ENCODE measurements at regions not wholly inside any gene's neighbourhood (a gene's known extent, or its start where the extent isn't known, plus 50 kb on each side); places are given as distances from the start of the nearest gene placed in this dataset.
A peak's percentile ranks its signal among the peaks of the same experiment; 100 is the strongest.

GRCh38 chr5:5598547-5599113 is 176.2 kb downstream of the ICE1 start:
- Histone ChIP-seq H3K36me3 (ENCODE audit: low read depth) (no peaks in the 10 kb centered on the region), H3K9me3 (ENCODE audit: severe bottlenecking) (no peaks in the 10 kb centered on the region), H3K27me3 (ENCODE audit: insufficient read depth, poor library complexity, severe bottlenecking) (no peaks in the 10 kb centered on the region), H3K4me3 (ENCODE audit: severe bottlenecking) (no peak overlapping the region), H3K4me1 (ENCODE audit: insufficient read depth, poor library complexity, severe bottlenecking) (peaks cover 11% of the 10 kb centered on the region), H3K27ac (ENCODE audit: poor library complexity, severe bottlenecking) (no peak overlapping the region)
- DNase-seq (ENCODE audit: low spot score) (peak; percentile 83), ATAC-seq (ENCODE audit: low read depth) (peak; percentile 95)
- TF ChIP-seq, protein P1, sequence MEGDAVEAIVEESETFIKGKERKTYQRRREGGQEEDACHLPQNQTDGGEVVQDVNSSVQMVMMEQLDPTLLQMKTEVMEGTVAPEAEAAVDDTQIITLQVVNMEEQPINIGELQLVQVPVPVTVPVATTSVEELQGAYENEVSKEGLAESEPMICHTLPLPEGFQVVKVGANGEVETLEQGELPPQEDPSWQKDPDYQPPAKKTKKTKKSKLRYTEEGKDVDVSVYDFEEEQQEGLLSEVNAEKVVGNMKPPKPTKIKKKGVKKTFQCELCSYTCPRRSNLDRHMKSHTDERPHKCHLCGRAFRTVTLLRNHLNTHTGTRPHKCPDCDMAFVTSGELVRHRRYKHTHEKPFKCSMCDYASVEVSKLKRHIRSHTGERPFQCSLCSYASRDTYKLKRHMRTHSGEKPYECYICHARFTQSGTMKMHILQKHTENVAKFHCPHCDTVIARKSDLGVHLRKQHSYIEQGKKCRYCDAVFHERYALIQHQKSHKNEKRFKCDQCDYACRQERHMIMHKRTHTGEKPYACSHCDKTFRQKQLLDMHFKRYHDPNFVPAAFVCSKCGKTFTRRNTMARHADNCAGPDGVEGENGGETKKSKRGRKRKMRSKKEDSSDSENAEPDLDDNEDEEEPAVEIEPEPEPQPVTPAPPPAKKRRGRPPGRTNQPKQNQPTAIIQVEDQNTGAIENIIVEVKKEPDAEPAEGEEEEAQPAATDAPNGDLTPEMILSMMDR (IDR thresholded peaks at IDR 0.05; ENCODE audit: poor library complexity, severe bottlenecking), result no peak

- Histone ChIP-seq H3K27ac (ENCODE audit: poor library complexity, severe bottlenecking) (no peak overlapping the region), H3K36me3 (ENCODE audit: low read depth) (no peaks in the 10 kb centered on the region), H3K4me3 (ENCODE audit: severe bottlenecking) (no peak overlapping the region), H3K4me1 (ENCODE audit: insufficient read depth, poor library complexity, severe bottlenecking) (peaks cover 3% of the 10 kb centered on the region), H3K27me3 (ENCODE audit: insufficient read depth, poor library complexity, severe bottlenecking) (no peaks in the 10 kb centered on the region), H3K9me3 (ENCODE audit: severe bottlenecking) (no peaks in the 10 kb centered on the region)
- TF ChIP-seq, protein P1 (IDR thresholded peaks at IDR 0.05; ENCODE audit: poor library complexity, severe bottlenecking), result no peak
- no peak for ATAC-seq (ENCODE audit: low read depth)
- no peak for DNase-seq (ENCODE audit: low spot score)
Observed at GRCh38 chr5:5593391-5593790, 170.9 kb downstream of the ICE1 start.

- TF ChIP-seq, protein P1 (IDR thresholded peaks at IDR 0.05; ENCODE audit: poor library complexity, severe bottlenecking), result no peak
- H3K36me3 ChIP-seq (ENCODE audit: low read depth), result no peaks in the 10 kb centered on the region
- no peak overlapping the region for H3K4me3 ChIP-seq (ENCODE audit: severe bottlenecking)
- no peaks in the 10 kb centered on the region for H3K9me3 ChIP-seq (ENCODE audit: severe bottlenecking)
- H3K4me1 ChIP-seq (ENCODE audit: insufficient read depth, poor library complexity, severe bottlenecking), result no peaks in the 10 kb centered on the region
- H3K27me3 ChIP-seq (ENCODE audit: insufficient read depth, poor library complexity, severe bottlenecking), result no peaks in the 10 kb centered on the region
- DNase-seq (ENCODE audit: low spot score) (no peak), ATAC-seq (ENCODE audit: low read depth) (no peak)
- H3K27ac ChIP-seq (ENCODE audit: poor library complexity, severe bottlenecking), result no peak overlapping the region
Observed at GRCh38 chr5:5592541-5592940, 170.1 kb downstream of the ICE1 start.

GRCh38 chr5:5591567-5591966 is 169.1 kb downstream of the ICE1 start:
- no peak for DNase-seq (ENCODE audit: low spot score)
- Histone ChIP-seq H3K4me1 (ENCODE audit: insufficient read depth, poor library complexity, severe bottlenecking) (no peaks in the 10 kb centered on the region), H3K36me3 (ENCODE audit: low read depth) (no peaks in the 10 kb centered on the region), H3K9me3 (ENCODE audit: severe bottlenecking) (no peaks in the 10 kb centered on the region), H3K4me3 (ENCODE audit: severe bottlenecking) (no peak overlapping the region), H3K27me3 (ENCODE audit: insufficient read depth, poor library complexity, severe bottlenecking) (no peaks in the 10 kb centered on the region), H3K27ac (ENCODE audit: poor library complexity, severe bottlenecking) (no peak overlapping the region)
- TF ChIP-seq, protein P1 (IDR thresholded peaks at IDR 0.05; ENCODE audit: poor library complexity, severe bottlenecking), result no peak
- no peak for ATAC-seq (ENCODE audit: low read depth)

GRCh38 chr5:5589857-5590256 is 167.4 kb downstream of the ICE1 start:
- no peaks in the 10 kb centered on the region for H3K27me3 ChIP-seq (ENCODE audit: insufficient read depth, poor library complexity, severe bottlenecking)
- ATAC-seq (ENCODE audit: low read depth) (no peak), DNase-seq (ENCODE audit: low spot score) (no peak)
- no peaks in the 10 kb centered on the region for H3K36me3 ChIP-seq (ENCODE audit: low read depth)
- no peaks in the 10 kb centered on the region for H3K4me1 ChIP-seq (ENCODE audit: insufficient read depth, poor library complexity, severe bottlenecking)
- no peaks in the 10 kb centered on the region for H3K9me3 ChIP-seq (ENCODE audit: severe bottlenecking)
- no peak overlapping the region for H3K27ac ChIP-seq (ENCODE audit: poor library complexity, severe bottlenecking)
- no peak overlapping the region for H3K4me3 ChIP-seq (ENCODE audit: severe bottlenecking)
- TF ChIP-seq, protein P1 (IDR thresholded peaks at IDR 0.05; ENCODE audit: poor library complexity, severe bottlenecking), result no peak
